GM23248 (cell line): ENCODE measurements at regions not wholly inside any gene's neighbourhood (a gene's known extent, or its start where the extent isn't known, plus 50 kb on each side); places are given as distances from the start of the nearest gene placed in this dataset.

ENCODE experiments used
- EZH2 ChIP-seq: fragments of 200-600 bp; sonication (generic); IDR thresholded peaks from 2 replicates; pipeline ENCODE4 v1.6.1; 2018; ENCODE audit warnings: antibody characterized with exemption, mild to moderate bottlenecking; ENCODE audit not compliant: insufficient read depth, poor library complexity, severe bottlenecking
- EZH2phosphoT487 ChIP-seq: fragments of 200-600 bp; sonication (generic); IDR thresholded peaks from 2 replicates; pipeline ENCODE4 v1.6.1; 2018; ENCODE audit warnings: antibody characterized with exemption, moderate library complexity, mild to moderate bottlenecking, low read depth; ENCODE audit not compliant: insufficient read depth

- TF ChIP-seq EZH2phosphoT487, result no peak
- no peak for TF ChIP-seq EZH2
These were observed 96.3 kb upstream of the SLC6A6 start for GRCh38 chr3:14306142-14306541.
